Pancreas (tissue), 10 donors: ENCODE measurements at regions not wholly inside any gene's neighbourhood (a gene's known extent, or its start where the extent isn't known, plus 50 kb on each side); places are given as distances from the start of the nearest gene placed in this dataset.

Experiments used
- ATAC-seq, 4 donors: fragments of 200-7000 bp; cut with Tn5 transposase; one replicate each; pipeline versions ENCODE4 v1.8.0 to v1.9.1; 2020; ENCODE audit warnings: mild to moderate bottlenecking in 4 of 4, moderate library complexity in 4 of 4
- DNase-seq, 6 donors: peaks; one replicate each; pipeline ENCODE4 v3.0.0-alpha.2; 2020
- FAIRE-seq: peaks from 2 replicates; lab custom pipeline; 2012; peaks lifted over from hg19 to GRCh38; lab: Jason Lieb, UNC
- H3K27ac ChIP-seq, 4 donors: fragments of 200-600 bp; sonication (generic); 1 replicate in 3 of 4; 2 replicates in 1 of 4; pipeline versions ENCODE4 v1.5.0 to v1.8.0; 2020
- H3K27me3 ChIP-seq, 4 donors: fragments of 200-600 bp; one replicate each; pipeline ENCODE4 v1.8.0; 2021
- H3K36me3 ChIP-seq, 3 donors: fragments of 200-600 bp; sonication (generic) in 1 of 3; one replicate each; pipeline versions ENCODE4 v1.5.0 to v1.8.0; 2020 to 2021
- H3K4me1 ChIP-seq, 3 donors: fragments of 200-600 bp; one replicate each; pipeline ENCODE4 v1.8.0; 2021
- H3K4me3 ChIP-seq, 4 donors: fragments of 200-600 bp; sonication (generic) in 2 of 4; one replicate each; pipeline versions ENCODE4 v1.5.0 to v1.8.0; 2020 to 2021
- H3K9me3 ChIP-seq, 4 donors: fragments of 200-600 bp; one replicate each; pipeline ENCODE4 v1.8.0; 2021
- CTCF ChIP-seq, 4 donors: fragments of 200-600 bp; sonication (generic) in 3 of 4; IDR thresholded peaks; one replicate each; pipeline versions ENCODE4 v1.5.0 to v1.8.0; 2021; ENCODE audit warnings: antibody characterized with exemption in 4 of 4
- WGBS, 2 donors: extraction: QIAGEN DNeasy Blood & Tissue Kit; methylation state at CpG; one replicate each; pipeline ENCODE4 v1.1.7; 2013; 5-methylcytosine and 5-hydroxymethylcytosine counted together
- intact Hi-C, 3 donors: fragments of 100-400 bp; cut with DNase I; formaldehyde crosslinking; loops; one replicate each; pipeline versions ENCODE4 v1.11.1 to v1.14.2; 2022
- donor health status: healthy with polysubstance abuse.
- donor health status: DM: no; HTN: no; CAD: no; lungs with moderate emphysema.
- donor health status: DM: no; HTN: no; CAD: no.
- donor health status: control.
- donor health status: control.
- donor health status: Bipolar disorder and iron deficiency.
- donor health status: DM: yes; HTN: yes; CAD: no.
- donor health status: DM: no; HTN: no; CAD: no.
- donor health status: DM: no; HTN: no; CAD: no.
- donor health status: DM: yes; HTN: yes; CAD: no.

- 78 to 93% methylated on average over 1 of the region's 1 CpG for WGBS, 2 donors
- Histone ChIP-seq H3K4me1 (no peaks in the 10 kb centered on the region), H3K27me3 (peaks cover 0 to under 1% (median 0%) of the 10 kb centered on the region in 4 donors), H3K36me3 (no peaks in the 10 kb centered on the region), H3K4me3 (no peak overlapping the region), H3K9me3 (no peaks in the 10 kb centered on the region), H3K27ac (no peak overlapping the region)
- no peak for TF ChIP-seq CTCF (IDR thresholded peaks at IDR 0.05)
- intact Hi-C loops = no loop called here
- DNase-seq (no peak), ATAC-seq (no peak), FAIRE-seq (no peak)
These were observed 62.3 kb downstream of the GSX1 start for GRCh38 chr13:27854606-27855005.

- H3K9me3 ChIP-seq = no peaks in the 10 kb centered on the region
- H3K4me3 ChIP-seq = no peak overlapping the region
- no peak for FAIRE-seq
- no peaks in the 10 kb centered on the region for H3K36me3 ChIP-seq
- H3K27me3 ChIP-seq = peaks cover 0 to 2% (median 0%) of the 10 kb centered on the region in 4 donors
- WGBS, 2 donors = 70 to 76% methylated on average over 5 of the region's 5 CpGs
- ATAC-seq = no peak
- intact Hi-C loops = no loop called here
- no peak for TF ChIP-seq CTCF (IDR thresholded peaks at IDR 0.05)
- DNase-seq = no peak
- H3K27ac ChIP-seq = no peak overlapping the region
- H3K4me1 ChIP-seq = no peaks in the 10 kb centered on the region
These were observed 63.1 kb downstream of the GSX1 start for GRCh38 chr13:27855381-27855780.

- intact Hi-C loops = no loop called here
- Histone ChIP-seq H3K27me3 (peaks cover 0 to 2% (median 0%) of the 10 kb centered on the region in 4 donors), H3K4me3 (no peak overlapping the region), H3K27ac (no peak overlapping the region), H3K9me3 (no peaks in the 10 kb centered on the region), H3K36me3 (no peaks in the 10 kb centered on the region), H3K4me1 (no peaks in the 10 kb centered on the region)
- WGBS, 2 donors = 73% methylated on average over 10 of the region's 10 CpGs
- FAIRE-seq (no peak), DNase-seq (no peak), ATAC-seq (no peak)
- TF ChIP-seq CTCF (IDR thresholded peaks at IDR 0.05) = no peak
These were observed 62.5 kb upstream of the PDX1 start for GRCh38 chr13:27857282-27857681.

- H3K27ac ChIP-seq = no peak overlapping the region
- DNase-seq = no peak
- no peaks in the 10 kb centered on the region for H3K9me3 ChIP-seq
- FAIRE-seq = no peak
- H3K4me3 ChIP-seq = no peak overlapping the region
- ATAC-seq = no peak
- TF ChIP-seq CTCF (IDR thresholded peaks at IDR 0.05) = no peak
- no peaks in the 10 kb centered on the region for H3K36me3 ChIP-seq
- intact Hi-C loops = no loop called here
- peaks cover 0 to 2% (median 0%) of the 10 kb centered on the region in 4 donors for H3K27me3 ChIP-seq
- WGBS, 2 donors = 82 to 85% methylated on average over 5 of the region's 5 CpGs
- no peaks in the 10 kb centered on the region for H3K4me1 ChIP-seq
These were observed 61.8 kb upstream of the PDX1 start for GRCh38 chr13:27858046-27858445.

GRCh38 chr13:27860743-27861142, 59.1 kb upstream of the PDX1 start:
- DNase-seq (no peak), FAIRE-seq (no peak), ATAC-seq (no peak)
- intact Hi-C loops = loop anchor here in 1 of 3 donors (10.0 kb wide), 1 partner anchor 84 kb away; no protein-coding TSS in a partner anchor
- H3K4me1 ChIP-seq = no peaks in the 10 kb centered on the region
- H3K27ac ChIP-seq = no peak overlapping the region
- no peak overlapping the region for H3K4me3 ChIP-seq
- H3K9me3 ChIP-seq = no peaks in the 10 kb centered on the region
- H3K27me3 ChIP-seq = peaks cover 0 to 2% (median 0%) of the 10 kb centered on the region in 4 donors
- H3K36me3 ChIP-seq = no peaks in the 10 kb centered on the region
- WGBS, 2 donors = 50 to 56% methylated on average over 5 of the region's 5 CpGs
- no peak for TF ChIP-seq CTCF (IDR thresholded peaks at IDR 0.05)
